GM12878 (cell line): ENCODE measurements at regions not wholly inside any gene's neighbourhood (a gene's known extent, or its start where the extent isn't known, plus 50 kb on each side); places are given as distances from the start of the nearest gene placed in this dataset.

Experiments
- CTCF ChIP-seq, 3 experiments: IDR thresholded peaks in 2 of 3; conservative IDR thresholded peaks in 1 of 3; 2 replicates each; pipeline ENCODE4 v1.5.1; 2011; ENCODE audit warnings: low read depth in 3 of 3, low read length in 3 of 3, mild to moderate bottlenecking in 3 of 3, control low read depth in 2 of 3, moderate library complexity in 2 of 3, inconsistent platforms in 1 of 3, mixed read lengths in 1 of 3; ENCODE audit not compliant: control insufficient read depth in 2 of 3, insufficient read depth in 1 of 3; ENCODE audit errors: extremely low read depth in 1 of 3
- HCFC1 ChIP-seq: fragments of 150-350 bp; IDR thresholded peaks from 2 replicates; pipeline ENCODE4 v1.6.1; 2014; ENCODE audit warnings: low read length
- SIN3A ChIP-seq: IDR thresholded peaks from 2 replicates; pipeline ENCODE4 v1.6.1; 2012; ENCODE audit warnings: low read depth, low read length, improper control_type of control experiment
- USF1 ChIP-seq: IDR thresholded peaks from 2 replicates; pipeline ENCODE4 v1.6.1; 2011; ENCODE audit warnings: borderline replicate concordance, low read depth, mild to moderate bottlenecking, moderate library complexity, mixed read lengths, low read length; ENCODE audit not compliant: insufficient read depth; ENCODE audit errors: extremely low read length
- ZNF217 ChIP-seq: fragments of 450-650 bp; IDR thresholded peaks from 2 replicates; pipeline ENCODE4 v1.6.1; 2017; ENCODE audit warnings: antibody characterized with exemption, mild to moderate bottlenecking

GRCh38 chr2:226477221-226478108, 322.2 kb downstream of the IRS1 start:
- TF ChIP-seq ZNF217 (no peak), SIN3A (no peak), CTCF (IDR thresholded peaks at IDR 0.05 in 2 of 3, conservative IDR thresholded peaks at IDR 0.05 in 1 of 3; ENCODE audit: control insufficient read depth in 2 of 3, extremely low read depth in 1 of 3, insufficient read depth in 1 of 3, low read depth in 3 of 3, low read length in 3 of 3) (no peak), USF1 (no peak), HCFC1 (no peak)
